ENCODE measurements at regions not wholly inside any gene's neighbourhood (a gene's known extent, or its start where the extent isn't known, plus 50 kb on each side); places are given as distances from the start of the nearest gene placed in this dataset.
A peak's percentile ranks its signal among the peaks of the same experiment; 100 is the strongest.

GRCh38 chr9:89554307-89555035 is 50.3 kb upstream of the GADD45G start:
- no peak for DNase-seq (ENCODE audit: low read depth in 2 of 2, low spot score in 1 of 2)

DNA sequence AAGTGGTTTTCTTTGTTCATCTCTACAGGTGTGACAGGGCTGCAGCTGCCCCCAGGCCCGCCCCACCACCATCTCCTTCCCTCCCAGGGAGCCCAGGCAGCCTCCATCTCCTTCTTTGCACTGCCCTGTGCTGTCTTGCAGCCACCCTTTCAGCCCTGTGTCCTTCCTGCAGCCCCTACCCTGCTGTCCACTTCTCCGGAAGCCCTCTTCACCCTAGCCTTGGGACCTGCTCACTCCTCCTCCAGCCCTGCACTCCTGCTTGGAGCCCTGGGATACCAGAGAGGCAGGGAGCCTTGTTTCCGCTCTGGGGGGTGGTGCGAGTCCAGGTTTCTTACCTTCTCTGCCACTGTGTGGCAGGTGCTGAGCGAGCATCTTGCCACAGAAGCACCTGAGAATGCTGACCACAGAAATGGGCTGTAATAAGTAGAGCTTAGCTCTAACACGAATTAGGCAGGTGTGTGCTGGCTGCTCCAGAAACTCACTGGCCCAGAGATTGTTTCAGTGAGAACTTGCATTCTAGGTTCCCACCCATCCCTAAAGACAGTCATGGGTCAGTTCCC is 51.3 kb upstream of the GADD45G start:
- no peak for DNase-seq (ENCODE audit: low read depth in 2 of 2, low spot score in 1 of 2)

DNA sequence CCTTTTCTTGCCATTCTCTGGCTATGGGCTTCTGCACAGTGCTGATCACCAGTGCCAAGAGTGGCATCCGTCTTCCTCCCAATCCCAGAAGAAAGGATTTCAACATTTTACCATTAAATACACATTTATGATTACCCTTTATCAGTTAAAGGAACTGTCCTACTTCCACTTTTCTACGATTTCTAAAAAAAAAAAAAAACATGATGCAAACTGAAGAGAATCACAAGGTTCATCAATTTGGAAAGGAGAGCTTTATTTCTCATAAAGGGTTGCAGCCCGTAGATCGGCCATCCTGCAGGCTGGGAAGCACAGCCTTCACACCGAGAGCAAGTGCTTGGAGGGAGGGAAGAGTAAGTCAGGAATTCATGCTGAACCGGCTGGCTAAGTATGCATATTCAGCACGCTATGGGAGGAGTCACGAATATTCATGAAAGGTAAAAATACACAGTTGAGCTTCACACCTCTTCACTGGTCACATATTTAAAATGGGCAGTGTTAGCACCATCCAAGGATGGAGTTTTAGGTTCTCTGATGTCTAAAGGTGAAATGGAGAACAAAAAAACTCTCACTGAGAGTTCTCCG is 52.5 kb upstream of the SEMA4D start:
- DNase-seq (ENCODE audit: low read depth in 2 of 2, low spot score in 1 of 2), result no peak

DNA sequence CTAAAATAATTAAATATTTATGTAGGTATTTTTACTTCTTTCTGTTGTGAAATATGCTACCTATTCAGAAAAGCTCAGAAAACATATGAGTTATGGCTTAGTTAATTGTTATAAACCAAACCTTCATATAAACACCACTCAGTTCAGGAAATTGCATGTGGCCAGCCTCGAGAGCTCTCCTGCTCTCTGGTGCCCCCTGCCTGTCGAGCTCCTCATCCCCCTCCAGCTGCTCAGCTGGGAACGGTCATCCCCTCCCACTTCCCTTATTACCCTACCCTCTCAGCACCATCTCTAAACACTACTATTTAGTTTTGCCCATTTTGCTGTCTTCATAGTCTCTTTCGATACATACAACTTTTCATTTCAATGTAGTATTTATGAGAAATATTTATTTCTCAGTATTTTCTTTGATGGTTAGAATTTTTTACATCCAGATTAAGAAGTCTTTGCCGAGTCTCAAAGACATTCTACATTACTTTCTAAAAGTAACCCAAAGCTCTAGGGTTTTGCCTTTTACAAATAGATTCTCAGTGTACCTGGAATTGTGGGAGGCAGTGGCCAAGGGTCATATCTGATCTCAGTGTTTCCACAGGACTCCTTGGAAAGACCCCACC is 51.2 kb upstream of the SEMA4D start:
- DNase-seq (ENCODE audit: low read depth in 2 of 2, low spot score in 1 of 2), result peak; percentile 67 to 82

DNA sequence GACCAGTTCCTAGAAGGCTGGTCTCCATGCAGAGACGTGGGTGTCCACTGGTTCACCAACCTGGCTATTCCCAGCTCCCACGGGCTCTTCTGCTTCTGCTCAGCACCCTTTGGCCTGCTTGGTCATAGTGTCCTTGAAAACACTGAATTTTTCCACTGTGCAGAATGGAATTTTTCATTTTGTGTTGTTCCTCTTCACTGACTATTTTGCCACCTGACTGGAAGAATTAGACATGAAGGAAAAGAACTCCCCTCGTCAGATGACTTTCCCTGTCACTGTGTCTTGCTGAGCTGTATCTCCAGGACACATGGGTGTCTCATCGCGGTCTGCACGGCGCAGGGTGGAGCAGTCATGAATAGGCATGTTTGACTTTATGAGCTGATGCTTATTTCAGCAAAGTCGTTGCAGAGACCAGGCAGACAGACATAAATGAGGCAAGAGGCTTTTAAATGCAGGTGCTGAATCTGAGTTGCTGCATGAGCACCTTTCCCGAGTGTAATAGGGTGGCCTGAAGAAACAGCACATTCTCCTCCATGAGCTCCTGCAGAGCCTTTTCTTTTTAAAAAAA is 50.2 kb upstream of the SEMA4D start:
- no peak for DNase-seq (ENCODE audit: low read depth in 2 of 2, low spot score in 1 of 2)
